GM12891 (cell line): ENCODE measurements at regions not wholly inside any gene's neighbourhood (a gene's known extent, or its start where the extent isn't known, plus 50 kb on each side); places are given as distances from the start of the nearest gene placed in this dataset.

Experiments
- PAX5 ChIP-seq: IDR thresholded peaks from 2 replicates; pipeline ENCODE4 v1.6.1; 2011; ENCODE audit warnings: low read length, moderate library complexity, mild to moderate bottlenecking; ENCODE audit not compliant: insufficient read depth, severe bottlenecking
- POLR2A ChIP-seq: IDR thresholded peaks from 2 replicates; pipeline ENCODE4 v1.6.1; 2011; ENCODE audit warnings: low read depth, low read length, control low read depth
- POLR2AphosphoS5 ChIP-seq: IDR thresholded peaks from 2 replicates; pipeline ENCODE4 v1.6.1; 2011; ENCODE audit warnings: low read depth, low read length, control low read depth
- TAF1 ChIP-seq: IDR thresholded peaks from 2 replicates; pipeline ENCODE4 v1.6.1; 2011; ENCODE audit warnings: low read depth, low read length, control low read depth

GRCh38 chr5:61821561-61821960 lies 484.4 kb upstream of the KIF2A start:
- TF ChIP-seq POLR2A (no peak), POLR2AphosphoS5 (no peak), TAF1 (no peak), PAX5 (no peak)
